ENCODE measurements at regions not wholly inside any gene's neighbourhood (a gene's known extent, or its start where the extent isn't known, plus 50 kb on each side); places are given as distances from the start of the nearest gene placed in this dataset.
"Not testable (repeated sequence)": the region's sequence is repeated elsewhere in the genome, so short reads cannot be mapped to it uniquely, and the experiment has no call there.

GRCh38 chrX:74195120-74195519, 108.9 kb upstream of the ZCCHC13 start:
- 87 to 100% (median 93%) methylated on average over 2 of the region's 2 CpGs for WGBS, 3 donors
- Histone ChIP-seq H3K9me3 (peaks cover 3% of the 10 kb centered on the region), H3K36me3 (ENCODE audit: insufficient read depth in 1 of 2, low read depth in 1 of 2) (no peaks in the 10 kb centered on the region), H3K4me1 (no peaks in the 10 kb centered on the region), H3K4me3 (no peak overlapping the region), H3K27me3 (ENCODE audit: insufficient read depth in 3 of 3, low read length in 2 of 3) (peaks cover 0 to 4% (median 0%) of the 10 kb centered on the region in 3 donors), H3K27ac (no peak overlapping the region)
- ATAC-seq (no peak), DNase-seq (no peak)
- intact Hi-C loops (cut with DNase I) = no loop called here
- no peak for TF ChIP-seq CTCF (IDR thresholded peaks at IDR 0.05)

DNA sequence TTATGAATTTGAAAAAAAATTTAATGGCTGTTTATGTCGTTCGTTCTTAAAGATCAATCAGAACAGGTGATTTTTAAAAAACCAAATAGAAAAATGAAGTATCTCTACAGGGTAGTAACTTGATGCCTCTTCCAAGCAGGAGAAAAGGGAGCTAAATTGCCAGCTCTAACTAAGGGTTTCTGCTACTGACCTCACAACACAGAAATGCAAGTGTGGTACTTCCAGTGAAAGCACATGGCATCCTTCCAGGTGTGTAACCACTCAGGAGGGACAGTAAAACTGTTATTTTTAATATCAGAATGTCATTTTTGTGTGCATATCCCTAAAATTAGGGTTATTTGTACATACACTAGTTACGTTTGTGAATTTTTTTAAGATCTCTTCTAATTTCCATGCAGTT, 116.8 kb upstream of the ZCCHC13 start:
- 70 to 92% (median 77%) methylated on average over 3 of the region's 3 CpGs for WGBS, 3 donors
- DNase-seq (no peak), ATAC-seq (no peak)
- intact Hi-C loops (cut with DNase I) = no loop called here
- Histone ChIP-seq H3K36me3 (ENCODE audit: insufficient read depth in 1 of 2, low read depth in 1 of 2) (no peaks in the 10 kb centered on the region), H3K4me1 (no peaks in the 10 kb centered on the region), H3K4me3 (no peak overlapping the region), H3K27me3 (ENCODE audit: insufficient read depth in 3 of 3, low read length in 2 of 3) (peaks cover 0 to 4% (median 0%) of the 10 kb centered on the region in 3 donors), H3K27ac (no peak overlapping the region), H3K9me3 (no peaks in the 10 kb centered on the region)
- no peak for TF ChIP-seq CTCF (IDR thresholded peaks at IDR 0.05)

DNA sequence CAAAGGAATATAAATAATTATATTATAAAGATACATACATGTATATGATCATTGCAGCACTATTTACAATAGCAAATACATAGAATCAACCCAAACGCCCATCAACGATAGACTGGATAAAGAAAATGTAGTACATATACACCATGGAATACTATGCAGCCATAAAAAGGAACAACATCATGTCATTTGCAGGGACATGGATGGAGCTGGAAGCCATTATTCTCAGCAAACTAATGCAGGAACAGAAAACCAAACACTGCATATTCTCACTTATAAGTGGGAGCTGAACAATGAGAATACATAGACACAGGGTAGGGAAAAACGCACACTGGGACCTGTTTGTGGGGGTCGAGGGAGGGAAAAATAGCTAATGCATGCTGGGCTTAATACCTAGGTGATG, 120.9 kb upstream of the ZCCHC13 start:
- H3K27ac ChIP-seq; H3K36me3 ChIP-seq (ENCODE audit: insufficient read depth in 1 of 2, low read depth in 1 of 2); H3K4me1 ChIP-seq; H3K4me3 ChIP-seq; DNase-seq; ATAC-seq; H3K27me3 ChIP-seq (ENCODE audit: insufficient read depth in 3 of 3, low read length in 2 of 3); intact Hi-C loops (cut with DNase I); H3K9me3 ChIP-seq: not testable (repeated sequence)
- 90 to 100% (median 98%) methylated on average over 4 of the region's 4 CpGs for WGBS, 3 donors

DNA sequence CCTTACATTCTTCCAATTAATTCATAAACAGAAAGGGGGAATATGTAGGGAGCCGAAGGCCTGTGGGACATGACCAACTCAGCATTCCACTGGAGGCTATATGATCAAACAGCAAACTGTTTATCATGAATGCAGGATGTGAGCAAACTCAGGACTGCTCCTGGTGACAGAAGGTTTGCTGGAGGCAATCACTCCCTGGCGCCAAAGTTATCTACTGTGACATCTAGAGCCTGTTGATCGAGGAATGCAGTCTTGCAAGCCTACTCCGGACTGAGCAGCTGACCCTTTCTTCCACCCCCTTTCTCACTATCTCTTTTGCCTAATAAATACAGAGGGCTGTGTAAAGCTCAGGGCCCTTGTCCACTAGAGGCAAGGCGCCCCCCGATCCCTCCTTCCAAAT, 122.0 kb upstream of the ZCCHC13 start:
- H3K27ac ChIP-seq; H3K9me3 ChIP-seq; H3K4me3 ChIP-seq; H3K4me1 ChIP-seq; H3K27me3 ChIP-seq (ENCODE audit: insufficient read depth in 3 of 3, low read length in 2 of 3); DNase-seq; H3K36me3 ChIP-seq (ENCODE audit: insufficient read depth in 1 of 2, low read depth in 1 of 2); ATAC-seq; intact Hi-C loops (cut with DNase I): not testable (repeated sequence)
- 81 to 93% (median 92%) methylated on average over 4 to 6 of the region's 6 CpGs for WGBS, 3 donors

- Histone ChIP-seq H3K4me3 (no peak overlapping the region), H3K27me3 (ENCODE audit: insufficient read depth in 3 of 3, low read length in 2 of 3) (no peaks in the 10 kb centered on the region), H3K4me1 (no peaks in the 10 kb centered on the region), H3K27ac (no peak overlapping the region), H3K36me3 (ENCODE audit: insufficient read depth in 1 of 2, low read depth in 1 of 2) (no peaks in the 10 kb centered on the region), H3K9me3 (no peaks in the 10 kb centered on the region)
- intact Hi-C loops (cut with DNase I) = no loop called here
- no peak for TF ChIP-seq CTCF (IDR thresholded peaks at IDR 0.05)
- WGBS, 3 donors = 75 to 93% (median 80%) methylated on average over 8 of the region's 8 CpGs
- ATAC-seq = no peak
- no peak for DNase-seq
Measured at GRCh38 chrX:74180716-74181115, 123.3 kb upstream of the ZCCHC13 start.

- no peak for TF ChIP-seq CTCF (IDR thresholded peaks at IDR 0.05)
- Histone ChIP-seq H3K9me3 (no peaks in the 10 kb centered on the region), H3K27ac (no peak overlapping the region), H3K4me1 (no peaks in the 10 kb centered on the region), H3K4me3 (no peak overlapping the region), H3K27me3 (ENCODE audit: insufficient read depth in 3 of 3, low read length in 2 of 3) (no peaks in the 10 kb centered on the region), H3K36me3 (ENCODE audit: insufficient read depth in 1 of 2, low read depth in 1 of 2) (no peaks in the 10 kb centered on the region)
- ATAC-seq (no peak), DNase-seq (no peak)
- 87 to 96% (median 95%) methylated on average over 3 of the region's 3 CpGs for WGBS, 3 donors
- intact Hi-C loops (cut with DNase I) = no loop called here
Measured at GRCh38 chrX:74179990-74180389, 124.0 kb upstream of the ZCCHC13 start.
